Hepatic stellate cell (primary cell): ENCODE measurements at regions not wholly inside any gene's neighbourhood (a gene's known extent, or its start where the extent isn't known, plus 50 kb on each side); places are given as distances from the start of the nearest gene placed in this dataset.

Experiments used
- DNase-seq: peaks from one replicate; pipeline ENCODE4 v3.0.0; 2011; ENCODE audit warnings: low spot score

GRCh38 chr1:209404577-209404976 is 178.9 kb upstream of the CAMK1G start:
- DNase-seq: no peak

- DNase-seq: peak; percentile 10
Measured at GRCh38 chr1:209405183-209405814, 178.2 kb upstream of the CAMK1G start.

- DNase-seq: no peak
Measured at GRCh38 chr1:209406168-209406567, 177.3 kb upstream of the CAMK1G start.

- DNase-seq: no peak
Measured at GRCh38 chr1:209406595-209406994, 176.9 kb upstream of the CAMK1G start.

GRCh38 chr1:209409780-209410179 is 173.7 kb upstream of the CAMK1G start:
- no peak for DNase-seq

- DNase-seq: no peak
Measured at GRCh38 chr1:209411491-209411929, 172.0 kb upstream of the CAMK1G start.

- DNase-seq: no peak
Measured at GRCh38 chr1:209412036-209412435, 171.5 kb upstream of the CAMK1G start.

- no peak for DNase-seq
Measured at GRCh38 chr1:209412566-209412965, 170.9 kb upstream of the CAMK1G start.

- DNase-seq: no peak
Measured at GRCh38 chr1:209413062-209413461, 170.5 kb upstream of the CAMK1G start.

- DNase-seq: no peak
Measured at GRCh38 chr1:209414803-209415329, 168.6 kb upstream of the CAMK1G start.

- DNase-seq: no peak
Measured at GRCh38 chr1:209416039-209416438, 167.5 kb upstream of the CAMK1G start.

GRCh38 chr1:209416716-209417115 is 166.8 kb upstream of the CAMK1G start:
- no peak for DNase-seq

GRCh38 chr1:209417761-209418160 is 165.8 kb upstream of the CAMK1G start:
- no peak for DNase-seq

GRCh38 chr1:209420276-209420675 is 163.2 kb upstream of the CAMK1G start:
- no peak for DNase-seq

- no peak for DNase-seq
Measured at GRCh38 chr1:209421186-209421585, 162.3 kb upstream of the CAMK1G start.

GRCh38 chr1:209421978-209422680 is 161.4 kb upstream of the CAMK1G start:
- no peak for DNase-seq

GRCh38 chr1:209425959-209426358 is 157.6 kb upstream of the CAMK1G start:
- DNase-seq: no peak

- DNase-seq: no peak
Measured at GRCh38 chr1:209427277-209427676, 156.2 kb upstream of the CAMK1G start.

GRCh38 chr1:209427811-209428210 is 155.7 kb upstream of the CAMK1G start:
- no peak for DNase-seq

GRCh38 chr1:209428241-209428921 is 155.1 kb upstream of the CAMK1G start:
- no peak for DNase-seq

- no peak for DNase-seq
Measured at GRCh38 chr1:209429611-209430010, 153.9 kb upstream of the CAMK1G start.

GRCh38 chr1:209430107-209430506 is 153.4 kb upstream of the CAMK1G start:
- DNase-seq: no peak

GRCh38 chr1:209430821-209431259 is 152.7 kb upstream of the CAMK1G start:
- no peak for DNase-seq
